SH-SY5Y (cell line): ENCODE measurements at regions not wholly inside any gene's neighbourhood (a gene's known extent, or its start where the extent isn't known, plus 50 kb on each side); places are given as distances from the start of the nearest gene placed in this dataset.

ENCODE experiments used
- GATA2 ChIP-seq: IDR thresholded peaks from 2 replicates; pipeline ENCODE4 v1.6.1; 2011; ENCODE audit warnings: mild to moderate bottlenecking, low read depth, low read length
- GATA3 ChIP-seq: IDR thresholded peaks from 2 replicates; pipeline ENCODE4 v1.6.1; 2011; ENCODE audit warnings: low read depth, mild to moderate bottlenecking, low read length, moderate library complexity

GRCh38 chr3:66722675-66723074 lies 221.9 kb upstream of the LRIG1 start:
- TF ChIP-seq GATA3 = no peak
- TF ChIP-seq GATA2 = no peak

DNA sequence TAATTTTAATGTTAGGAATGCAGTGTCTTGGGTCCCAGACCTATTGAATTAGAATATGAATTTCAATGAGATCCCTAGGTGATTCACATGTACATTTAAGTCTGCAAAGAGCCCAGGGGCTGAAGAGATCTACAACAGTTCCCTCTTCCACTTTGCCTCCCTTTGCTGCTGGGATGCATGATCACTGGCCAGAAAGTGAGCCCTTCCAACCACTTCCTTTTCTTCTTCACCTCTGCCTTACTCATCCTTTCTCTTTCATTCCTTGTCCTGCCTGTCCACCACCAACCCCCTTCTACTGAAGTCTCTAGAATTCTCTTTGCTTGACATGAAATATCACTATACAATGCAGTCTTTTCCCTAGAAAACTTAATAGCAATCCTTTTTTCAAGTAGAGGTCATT lies 222.4 kb upstream of the LRIG1 start:
- no peak for TF ChIP-seq GATA2
- TF ChIP-seq GATA3 = no peak

GRCh38 chr3:66729687-66730393 lies 229.0 kb upstream of the LRIG1 start:
- no peak for TF ChIP-seq GATA2
- no peak for TF ChIP-seq GATA3

DNA sequence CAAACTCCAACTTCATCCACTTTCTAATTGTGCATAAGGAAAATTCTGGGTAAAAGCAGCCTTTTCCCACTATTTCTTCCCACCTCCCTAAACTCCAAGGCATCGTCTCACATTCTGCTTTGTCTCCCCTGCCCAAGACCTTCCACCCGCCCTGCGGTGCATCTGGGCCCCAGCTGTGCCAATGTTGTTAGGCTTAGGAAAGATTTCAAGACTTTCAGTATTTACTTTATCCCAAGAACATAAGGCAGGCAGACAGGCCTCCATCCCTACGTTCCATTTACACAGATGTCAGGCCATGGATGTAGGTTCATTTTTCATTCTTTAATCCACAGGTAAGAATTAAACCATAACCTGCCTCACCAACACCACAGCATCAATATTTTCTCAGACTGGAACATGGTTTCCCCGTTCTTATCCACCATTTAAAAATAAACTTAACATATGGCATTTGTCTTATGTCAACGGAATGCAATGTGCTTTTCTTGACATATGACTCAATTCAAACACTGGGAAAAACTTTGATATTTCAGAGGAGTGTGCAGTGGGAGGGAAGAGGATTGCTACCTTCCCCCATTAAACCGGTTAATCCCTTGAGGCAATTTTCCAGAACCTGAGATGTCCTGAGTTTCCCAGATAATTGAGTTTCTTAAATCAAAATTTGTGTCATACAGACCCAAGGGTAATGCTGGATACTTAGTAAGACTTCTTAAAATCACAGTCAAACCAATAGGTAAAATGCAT lies 238.0 kb upstream of the LRIG1 start:
- TF ChIP-seq GATA2 (no peak), GATA3 (no peak)

- TF ChIP-seq GATA2 = no peak
- TF ChIP-seq GATA3 = no peak
Measured at GRCh38 chr3:66740260-66740659, 239.4 kb upstream of the LRIG1 start.

GRCh38 chr3:66744521-66744920 lies 243.7 kb upstream of the LRIG1 start:
- TF ChIP-seq GATA2 = no peak
- TF ChIP-seq GATA3 = no peak

DNA sequence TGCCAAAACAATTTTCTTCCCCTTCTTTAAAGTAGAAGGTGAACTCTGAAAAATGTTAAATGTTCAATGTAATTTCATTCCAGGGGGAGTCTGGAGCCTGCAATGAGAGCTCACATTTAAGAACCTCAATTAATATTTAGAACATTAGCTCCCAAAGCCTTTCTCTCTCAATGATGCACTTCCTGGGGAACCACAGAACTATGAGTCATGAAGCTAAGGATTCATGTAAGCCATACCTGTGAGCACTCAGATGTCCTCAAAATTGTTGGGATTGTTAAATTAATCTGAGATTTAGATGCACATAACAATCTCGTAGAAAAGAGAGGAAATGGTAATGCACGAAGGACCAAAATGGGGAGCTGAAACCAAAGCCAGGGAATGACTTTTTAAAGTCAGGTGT lies 244.2 kb upstream of the LRIG1 start:
- TF ChIP-seq GATA2 = no peak

- no peak for TF ChIP-seq GATA2
- TF ChIP-seq GATA3 = no peak
Measured at GRCh38 chr3:66747261-66747660, 246.4 kb upstream of the LRIG1 start.

DNA sequence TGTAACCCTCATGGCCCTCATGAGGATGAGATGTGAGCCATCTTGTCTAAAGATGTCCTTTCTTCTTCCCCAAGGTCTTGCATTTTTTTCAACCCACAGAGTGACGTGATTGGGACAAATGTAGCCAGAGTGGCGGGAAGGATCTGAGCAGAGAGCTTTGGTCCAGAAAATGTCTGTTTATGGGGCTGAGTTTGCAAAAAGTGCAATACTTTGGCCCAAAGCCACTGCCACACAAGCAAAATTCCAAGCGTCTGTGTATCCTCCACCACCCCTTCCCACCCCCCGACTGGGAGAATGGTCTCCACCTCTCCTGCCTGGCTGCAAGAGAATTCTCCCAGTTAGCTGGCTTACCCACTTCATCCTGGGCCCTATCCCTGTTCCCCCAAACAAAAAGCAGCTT lies 246.9 kb upstream of the LRIG1 start:
- TF ChIP-seq GATA3 (no peak), GATA2 (no peak)

- no peak for TF ChIP-seq GATA3
Measured at GRCh38 chr3:66748175-66748876, 247.5 kb upstream of the LRIG1 start.

GRCh38 chr3:66751842-66752241 lies 246.3 kb upstream of the KBTBD8 start:
- TF ChIP-seq GATA3 = no peak

- no peak for TF ChIP-seq GATA3
- TF ChIP-seq GATA2 = no peak
Measured at GRCh38 chr3:66753670-66754069, 244.4 kb upstream of the KBTBD8 start.

GRCh38 chr3:66754613-66755012 lies 243.5 kb upstream of the KBTBD8 start:
- no peak for TF ChIP-seq GATA2
- TF ChIP-seq GATA3 = no peak

DNA sequence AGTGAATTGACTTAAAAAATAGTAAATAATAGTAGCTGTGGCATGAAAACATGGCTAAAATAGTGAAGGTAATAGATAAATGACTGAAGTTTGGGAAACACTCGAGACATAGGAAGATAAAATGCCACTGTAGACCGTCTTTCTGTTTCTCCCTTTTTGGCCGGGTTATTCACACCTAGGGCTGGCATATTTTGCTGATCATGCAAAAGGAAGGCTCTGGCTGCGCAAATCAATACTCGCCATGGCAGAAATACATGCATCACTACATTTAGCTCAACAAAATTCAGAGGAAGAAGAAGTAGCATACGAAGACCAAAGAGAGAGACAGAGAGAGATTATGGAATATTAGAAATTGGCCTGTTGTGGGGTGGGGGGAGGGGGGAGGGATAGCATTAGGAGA lies 242.2 kb upstream of the KBTBD8 start:
- TF ChIP-seq GATA2 (no peak), GATA3 (no peak)

DNA sequence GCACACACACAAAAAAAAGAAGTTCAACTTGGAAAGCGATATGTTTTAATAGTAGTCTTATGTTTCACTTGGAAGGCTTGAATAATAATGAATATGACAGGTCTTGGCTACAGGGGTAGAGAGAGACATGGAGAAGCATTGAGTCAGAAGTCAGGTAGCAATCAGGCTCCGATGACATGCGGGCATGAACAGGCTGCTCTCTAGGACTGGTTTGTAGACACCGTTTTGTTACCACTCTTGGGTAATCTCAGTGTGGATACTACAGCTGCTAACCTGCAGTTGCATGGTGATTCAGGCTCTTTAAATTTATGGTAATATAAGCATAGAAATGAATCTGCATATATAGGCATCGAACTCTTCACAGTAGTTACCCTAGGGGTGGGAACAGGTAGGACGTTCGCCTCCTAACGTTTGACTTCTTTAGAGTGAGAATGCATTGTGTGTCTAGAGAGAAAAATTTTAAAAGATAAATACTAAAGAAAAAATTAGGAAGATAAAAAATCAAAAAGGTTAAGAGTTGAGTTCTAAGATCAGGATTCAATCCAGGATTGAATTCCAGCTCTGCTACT lies 241.6 kb upstream of the KBTBD8 start:
- TF ChIP-seq GATA3 (no peak), GATA2 (no peak)
